ENCODE measurements at regions not wholly inside any gene's neighbourhood (a gene's known extent, or its start where the extent isn't known, plus 50 kb on each side); places are given as distances from the start of the nearest gene placed in this dataset.

DNA sequence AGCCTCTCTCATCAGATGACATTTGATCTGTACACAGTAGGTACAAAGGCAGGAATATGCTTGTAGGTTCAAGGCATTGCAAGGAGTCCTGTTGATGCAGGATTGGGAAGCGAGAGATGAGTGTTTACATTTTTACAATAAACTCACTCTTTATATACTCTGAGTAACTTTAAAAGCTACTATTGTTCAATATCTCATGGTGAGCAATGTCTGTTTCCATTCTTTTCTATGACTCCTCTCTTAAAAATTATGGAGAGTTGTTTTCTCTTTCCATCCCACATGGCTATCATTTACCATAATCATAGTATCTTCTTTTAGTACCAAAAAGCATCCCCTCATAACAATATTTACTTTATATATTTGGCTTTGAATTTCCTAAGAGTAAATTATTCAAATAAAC, 314.0 kb upstream of the CDIN1 start:
- Mint-ChIP-seq H3K9me3 (ENCODE audit: unreplicated experiment) (no peaks in the 10 kb centered on the region), H3K36me3 (ENCODE audit: low read depth, unreplicated experiment) (no peaks in the 10 kb centered on the region), H3K27me3 (ENCODE audit: unreplicated experiment) (no peaks in the 10 kb centered on the region), H3K27ac (ENCODE audit: unreplicated experiment) (no peak overlapping the region), H3K4me3 (ENCODE audit: unreplicated experiment) (no peak overlapping the region), H3K4me1 (ENCODE audit: unreplicated experiment) (no peaks in the 10 kb centered on the region)
- TF ChIP-seq, protein P1, sequence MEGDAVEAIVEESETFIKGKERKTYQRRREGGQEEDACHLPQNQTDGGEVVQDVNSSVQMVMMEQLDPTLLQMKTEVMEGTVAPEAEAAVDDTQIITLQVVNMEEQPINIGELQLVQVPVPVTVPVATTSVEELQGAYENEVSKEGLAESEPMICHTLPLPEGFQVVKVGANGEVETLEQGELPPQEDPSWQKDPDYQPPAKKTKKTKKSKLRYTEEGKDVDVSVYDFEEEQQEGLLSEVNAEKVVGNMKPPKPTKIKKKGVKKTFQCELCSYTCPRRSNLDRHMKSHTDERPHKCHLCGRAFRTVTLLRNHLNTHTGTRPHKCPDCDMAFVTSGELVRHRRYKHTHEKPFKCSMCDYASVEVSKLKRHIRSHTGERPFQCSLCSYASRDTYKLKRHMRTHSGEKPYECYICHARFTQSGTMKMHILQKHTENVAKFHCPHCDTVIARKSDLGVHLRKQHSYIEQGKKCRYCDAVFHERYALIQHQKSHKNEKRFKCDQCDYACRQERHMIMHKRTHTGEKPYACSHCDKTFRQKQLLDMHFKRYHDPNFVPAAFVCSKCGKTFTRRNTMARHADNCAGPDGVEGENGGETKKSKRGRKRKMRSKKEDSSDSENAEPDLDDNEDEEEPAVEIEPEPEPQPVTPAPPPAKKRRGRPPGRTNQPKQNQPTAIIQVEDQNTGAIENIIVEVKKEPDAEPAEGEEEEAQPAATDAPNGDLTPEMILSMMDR (IDR thresholded peaks at IDR 0.05; ENCODE audit: unreplicated experiment), result no peak
- no peak for DNase-seq (ENCODE audit: low spot score)

DNA sequence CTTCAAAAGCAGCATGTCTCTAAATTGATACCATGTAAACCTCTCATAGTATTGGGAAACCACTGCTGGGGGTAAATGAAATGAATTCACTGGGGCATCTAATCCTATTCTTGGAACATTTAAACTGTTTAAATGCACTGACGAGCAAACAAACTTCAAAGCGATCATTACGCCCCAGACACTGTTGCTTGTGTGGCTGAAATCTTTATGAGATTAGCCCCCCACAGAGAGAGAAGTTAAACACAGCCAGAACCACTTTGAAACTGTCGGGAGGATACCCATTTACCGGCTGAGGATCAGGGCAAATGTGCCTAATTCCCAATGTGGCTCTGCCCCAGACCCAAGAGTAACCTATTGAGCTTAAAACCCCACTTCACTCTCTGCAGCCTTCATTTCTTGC, 308.4 kb upstream of the CDIN1 start:
- Mint-ChIP-seq H3K9me3 (ENCODE audit: unreplicated experiment) (no peaks in the 10 kb centered on the region), H3K27ac (ENCODE audit: unreplicated experiment) (no peak overlapping the region), H3K4me1 (ENCODE audit: unreplicated experiment) (no peaks in the 10 kb centered on the region), H3K36me3 (ENCODE audit: low read depth, unreplicated experiment) (no peaks in the 10 kb centered on the region), H3K4me3 (ENCODE audit: unreplicated experiment) (no peak overlapping the region), H3K27me3 (ENCODE audit: unreplicated experiment) (no peaks in the 10 kb centered on the region)
- TF ChIP-seq, protein P1 (IDR thresholded peaks at IDR 0.05; ENCODE audit: unreplicated experiment), result no peak
- no peak for DNase-seq (ENCODE audit: low spot score)

DNA sequence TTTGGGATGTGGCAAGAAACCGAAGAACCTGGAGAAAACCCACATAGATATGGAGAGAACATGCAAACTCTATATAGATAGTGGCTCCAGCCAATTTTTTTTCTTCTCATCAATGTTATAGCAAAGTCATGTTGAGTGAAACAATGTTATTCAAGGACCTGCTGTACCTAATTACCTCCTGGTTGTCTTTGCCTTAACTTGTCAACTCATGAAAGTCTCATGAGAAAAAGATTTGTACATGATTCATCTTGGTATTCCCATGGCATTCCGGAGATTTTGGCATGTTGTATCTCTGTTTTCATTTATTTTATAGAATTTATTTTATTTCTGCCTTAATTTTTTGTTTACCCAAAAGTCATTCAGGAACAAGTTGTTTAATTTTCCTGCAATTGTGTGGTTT, 303.8 kb upstream of the CDIN1 start:
- H3K36me3 Mint-ChIP-seq (ENCODE audit: low read depth, unreplicated experiment), result no peaks in the 10 kb centered on the region
- TF ChIP-seq, protein P1 (IDR thresholded peaks at IDR 0.05; ENCODE audit: unreplicated experiment), result no peak
- DNase-seq (ENCODE audit: low spot score), result no peak
- no peaks in the 10 kb centered on the region for H3K4me1 Mint-ChIP-seq (ENCODE audit: unreplicated experiment)
- no peaks in the 10 kb centered on the region for H3K27me3 Mint-ChIP-seq (ENCODE audit: unreplicated experiment)
- no peak overlapping the region for H3K4me3 Mint-ChIP-seq (ENCODE audit: unreplicated experiment)
- H3K27ac Mint-ChIP-seq (ENCODE audit: unreplicated experiment), result no peak overlapping the region
- no peaks in the 10 kb centered on the region for H3K9me3 Mint-ChIP-seq (ENCODE audit: unreplicated experiment)

DNA sequence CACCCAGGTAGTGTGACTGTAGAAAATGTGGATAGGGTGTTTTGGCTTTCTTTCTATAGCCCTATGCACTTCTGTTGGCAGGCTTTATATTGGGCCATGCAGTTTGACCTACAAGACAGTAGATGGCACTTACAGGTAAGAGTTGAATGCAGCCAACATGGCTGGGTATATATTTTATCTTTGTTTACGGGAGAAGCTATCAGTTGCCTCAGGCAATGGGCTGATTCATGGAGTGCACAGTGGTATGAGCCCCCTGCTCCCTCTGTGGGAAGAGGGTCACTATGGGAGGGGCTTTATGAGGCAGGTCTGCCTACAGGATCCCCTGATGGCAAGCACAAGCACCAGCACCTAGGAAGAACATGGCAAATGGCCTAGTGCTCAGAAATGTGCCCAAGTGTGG, 301.2 kb upstream of the CDIN1 start:
- TF ChIP-seq, protein P1 (IDR thresholded peaks at IDR 0.05; ENCODE audit: unreplicated experiment), result no peak
- Mint-ChIP-seq H3K4me1 (ENCODE audit: unreplicated experiment) (no peaks in the 10 kb centered on the region), H3K36me3 (ENCODE audit: low read depth, unreplicated experiment) (no peaks in the 10 kb centered on the region), H3K27me3 (ENCODE audit: unreplicated experiment) (no peaks in the 10 kb centered on the region), H3K4me3 (ENCODE audit: unreplicated experiment) (no peak overlapping the region), H3K9me3 (ENCODE audit: unreplicated experiment) (no peaks in the 10 kb centered on the region), H3K27ac (ENCODE audit: unreplicated experiment) (no peak overlapping the region)
- no peak for DNase-seq (ENCODE audit: low spot score)

DNA sequence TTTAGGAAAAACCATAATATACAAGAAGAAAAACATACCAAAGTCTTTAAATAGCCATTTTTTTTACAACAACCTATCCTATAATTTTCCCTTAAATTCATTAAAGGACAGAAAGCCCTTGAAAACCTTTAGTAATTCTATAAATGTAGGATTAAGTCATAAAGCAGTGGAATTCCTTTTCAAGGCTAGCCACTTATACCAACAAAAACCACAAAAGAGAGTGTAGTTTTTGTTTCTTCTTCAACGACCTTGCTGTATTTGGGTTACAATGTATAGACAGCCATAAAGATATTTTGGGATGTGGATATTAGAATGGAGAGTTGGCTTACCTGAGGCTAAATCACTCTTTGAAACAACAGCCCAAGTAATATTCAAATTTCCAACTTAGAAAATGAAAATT, 296.6 kb upstream of the CDIN1 start:
- no peaks in the 10 kb centered on the region for H3K4me1 Mint-ChIP-seq (ENCODE audit: unreplicated experiment)
- H3K27ac Mint-ChIP-seq (ENCODE audit: unreplicated experiment), result no peak overlapping the region
- TF ChIP-seq, protein P1 (IDR thresholded peaks at IDR 0.05; ENCODE audit: unreplicated experiment), result no peak
- no peaks in the 10 kb centered on the region for H3K9me3 Mint-ChIP-seq (ENCODE audit: unreplicated experiment)
- H3K4me3 Mint-ChIP-seq (ENCODE audit: unreplicated experiment), result no peak overlapping the region
- H3K27me3 Mint-ChIP-seq (ENCODE audit: unreplicated experiment), result peaks cover 2% of the 10 kb centered on the region
- no peaks in the 10 kb centered on the region for H3K36me3 Mint-ChIP-seq (ENCODE audit: low read depth, unreplicated experiment)
- DNase-seq (ENCODE audit: low spot score), result no peak
